Keratinocyte (primary cell): ENCODE measurements at regions not wholly inside any gene's neighbourhood (a gene's known extent, or its start where the extent isn't known, plus 50 kb on each side); places are given as distances from the start of the nearest gene placed in this dataset.

Experiments used
- EZH2 ChIP-seq: IDR thresholded peaks from one replicate; pipeline ENCODE4 v1.6.1; 2012; ENCODE audit warnings: inconsistent platforms, mild to moderate bottlenecking, low read length, moderate library complexity
- TF ChIP-seq, protein P1 (sequence below), 3 experiments: IDR thresholded peaks in 1 of 3; conservative IDR thresholded peaks in 1 of 3; optimal IDR thresholded peaks in 1 of 3; 2 replicates in 2 of 3; 3 replicates in 1 of 3; pipeline versions ENCODE3 to v1.5.1; 2011; ENCODE audit warnings: low read length in 3 of 3, mild to moderate bottlenecking in 3 of 3, moderate library complexity in 2 of 3, control low read depth in 1 of 3, inconsistent platforms in 1 of 3; ENCODE audit not compliant: insufficient read depth in 2 of 3; ENCODE audit errors: extremely low read depth in 1 of 3

GRCh38 chr2:147433822-147434221 is 411.0 kb upstream of the ACVR2A start:
- TF ChIP-seq, protein P1, sequence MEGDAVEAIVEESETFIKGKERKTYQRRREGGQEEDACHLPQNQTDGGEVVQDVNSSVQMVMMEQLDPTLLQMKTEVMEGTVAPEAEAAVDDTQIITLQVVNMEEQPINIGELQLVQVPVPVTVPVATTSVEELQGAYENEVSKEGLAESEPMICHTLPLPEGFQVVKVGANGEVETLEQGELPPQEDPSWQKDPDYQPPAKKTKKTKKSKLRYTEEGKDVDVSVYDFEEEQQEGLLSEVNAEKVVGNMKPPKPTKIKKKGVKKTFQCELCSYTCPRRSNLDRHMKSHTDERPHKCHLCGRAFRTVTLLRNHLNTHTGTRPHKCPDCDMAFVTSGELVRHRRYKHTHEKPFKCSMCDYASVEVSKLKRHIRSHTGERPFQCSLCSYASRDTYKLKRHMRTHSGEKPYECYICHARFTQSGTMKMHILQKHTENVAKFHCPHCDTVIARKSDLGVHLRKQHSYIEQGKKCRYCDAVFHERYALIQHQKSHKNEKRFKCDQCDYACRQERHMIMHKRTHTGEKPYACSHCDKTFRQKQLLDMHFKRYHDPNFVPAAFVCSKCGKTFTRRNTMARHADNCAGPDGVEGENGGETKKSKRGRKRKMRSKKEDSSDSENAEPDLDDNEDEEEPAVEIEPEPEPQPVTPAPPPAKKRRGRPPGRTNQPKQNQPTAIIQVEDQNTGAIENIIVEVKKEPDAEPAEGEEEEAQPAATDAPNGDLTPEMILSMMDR (optimal IDR thresholded peaks at IDR 0.05 in 1 of 3, IDR thresholded peaks at IDR 0.05 in 1 of 3, conservative IDR thresholded peaks at IDR 0.05 in 1 of 3; ENCODE audit: extremely low read depth in 1 of 3, insufficient read depth in 2 of 3, low read length in 3 of 3) = no peak
- no peak for TF ChIP-seq EZH2
